ENCODE measurements at regions not wholly inside any gene's neighbourhood (a gene's known extent, or its start where the extent isn't known, plus 50 kb on each side); places are given as distances from the start of the nearest gene placed in this dataset.

GRCh38 chr3:82627733-82628132 lies 866.3 kb upstream of the GBE1 start:
- TF ChIP-seq CTCF (IDR thresholded peaks at IDR 0.05): no peak
- no peak for TF ChIP-seq POLR2A (IDR thresholded peaks at IDR 0.05)

Measured in Peyer's patch (tissue), 4 donors.